SJSA1 (cell line): ENCODE measurements at regions not wholly inside any gene's neighbourhood (a gene's known extent, or its start where the extent isn't known, plus 50 kb on each side); places are given as distances from the start of the nearest gene placed in this dataset.
"Not testable (repeated sequence)": the region's sequence is repeated elsewhere in the genome, so short reads cannot be mapped to it uniquely, and the experiment has no call there.

Source experiments
- DNase-seq, 2 experiments: peaks; one replicate each; pipeline ENCODE4 v3.0.0-alpha.2; 2015 to 2020; ENCODE audit warnings: low spot score in 2 of 2, low read depth in 1 of 2
- H3K27ac ChIP-seq: fragments of 250-450 bp; sonication (Bioruptor Pico); 2 replicates; pipeline ENCODE4 v1.5.1; 2020; ENCODE audit warnings: mild to moderate bottlenecking, moderate library complexity
- H3K27me3 ChIP-seq: fragments of 250-450 bp; sonication (Bioruptor Pico); replicated peaks from 2 replicates; pipeline ENCODE4 v1.5.1; 2020; ENCODE audit warnings: mild to moderate bottlenecking, moderate library complexity
- H3K36me3 ChIP-seq: fragments of 250-450 bp; sonication (Bioruptor Pico); 2 replicates; pipeline ENCODE4 v1.5.1; 2020; ENCODE audit warnings: mild to moderate bottlenecking
- H3K4me1 ChIP-seq: fragments of 250-450 bp; sonication (Bioruptor Pico); replicated peaks from 2 replicates; pipeline ENCODE4 v1.6.1; 2021; ENCODE audit warnings: mild to moderate bottlenecking
- H3K4me3 ChIP-seq: fragments of 250-450 bp; sonication (Bioruptor Pico); 2 replicates; pipeline ENCODE4 v1.5.1; 2020; ENCODE audit warnings: mild to moderate bottlenecking
- H3K9me3 ChIP-seq: fragments of 250-450 bp; sonication (Bioruptor Pico); replicated peaks from 2 replicates; pipeline ENCODE4 v1.5.1; 2020; ENCODE audit warnings: mild to moderate bottlenecking

DNA sequence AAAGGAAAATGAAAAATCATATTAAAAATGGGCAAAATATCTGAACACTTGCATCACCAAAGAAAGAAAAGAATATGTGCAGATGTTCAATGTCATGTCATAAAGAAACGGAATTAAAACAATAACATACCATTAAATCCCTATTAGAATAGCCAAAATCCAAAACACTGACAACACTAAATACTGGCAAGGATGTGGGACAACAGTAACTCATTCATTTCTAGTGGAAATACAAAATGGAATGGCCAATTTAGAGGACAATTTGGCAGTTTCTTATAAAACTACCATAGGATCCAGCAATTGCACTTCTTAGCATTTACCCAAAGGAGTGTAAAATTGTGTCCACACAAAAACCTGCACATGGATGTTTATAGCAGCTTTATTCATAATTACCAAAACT is 542.5 kb upstream of the UBE2E2 start:
- Histone ChIP-seq H3K4me1 (no peaks in the 10 kb centered on the region), H3K27me3 (no peaks in the 10 kb centered on the region), H3K27ac (no peak overlapping the region), H3K36me3 (no peaks in the 10 kb centered on the region), H3K9me3 (no peaks in the 10 kb centered on the region), H3K4me3 (no peak overlapping the region)
- no peak for DNase-seq

GRCh38 chr3:22661121-22661700 is 541.9 kb upstream of the UBE2E2 start:
- Histone ChIP-seq H3K9me3 (no peaks in the 10 kb centered on the region), H3K27me3 (no peaks in the 10 kb centered on the region), H3K4me3 (no peak overlapping the region), H3K27ac (no peak overlapping the region), H3K36me3 (no peaks in the 10 kb centered on the region), H3K4me1 (no peaks in the 10 kb centered on the region)
- no peak for DNase-seq

GRCh38 chr3:22665528-22665927 is 537.6 kb upstream of the UBE2E2 start:
- no peaks in the 10 kb centered on the region for H3K4me1 ChIP-seq
- no peak for DNase-seq
- H3K4me3 ChIP-seq, result no peak overlapping the region
- no peaks in the 10 kb centered on the region for H3K27me3 ChIP-seq
- no peak overlapping the region for H3K27ac ChIP-seq
- H3K9me3 ChIP-seq, result no peaks in the 10 kb centered on the region
- H3K36me3 ChIP-seq, result no peaks in the 10 kb centered on the region

DNA sequence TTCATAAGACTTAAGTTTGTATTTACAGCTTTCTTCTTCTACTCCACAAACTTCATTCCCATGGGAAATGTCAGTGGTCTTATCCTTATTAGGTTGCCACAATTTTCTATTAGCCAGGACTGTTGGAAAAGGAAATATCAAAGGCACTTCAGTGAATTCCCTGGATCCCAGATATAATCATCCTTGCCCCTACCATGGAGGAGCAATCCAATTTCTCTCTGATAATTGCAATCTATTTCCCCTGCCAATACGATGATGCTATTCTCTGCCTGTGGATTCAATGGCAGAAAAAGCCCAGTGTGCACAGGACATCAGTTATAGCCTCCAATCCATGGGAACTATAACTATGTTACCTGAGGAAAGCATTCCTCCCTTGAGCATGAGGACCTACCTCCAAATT is 536.4 kb upstream of the UBE2E2 start:
- H3K27me3 ChIP-seq, result no peaks in the 10 kb centered on the region
- no peak for DNase-seq

DNA sequence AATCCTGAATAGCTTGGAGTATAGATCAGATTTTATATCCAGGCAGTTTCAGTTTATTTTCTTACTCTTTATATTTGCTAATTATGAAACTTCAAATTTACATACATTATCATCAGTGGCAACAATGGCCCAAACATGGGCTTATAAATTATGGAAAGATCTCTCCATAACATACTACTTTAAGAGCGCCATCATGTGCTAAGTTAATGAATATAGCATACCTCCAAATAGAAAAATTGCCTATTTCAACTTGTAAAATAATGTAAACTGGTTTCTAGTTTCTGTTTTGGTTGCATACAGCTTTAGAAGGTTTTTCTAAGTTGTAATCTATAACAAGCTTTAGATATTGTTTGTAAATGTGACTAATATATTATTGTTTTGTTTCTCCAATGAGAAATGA is 531.3 kb upstream of the UBE2E2 start:
- no peaks in the 10 kb centered on the region for H3K4me1 ChIP-seq
- H3K27ac ChIP-seq, result no peak overlapping the region
- H3K4me3 ChIP-seq, result no peak overlapping the region
- no peak for DNase-seq
- no peaks in the 10 kb centered on the region for H3K36me3 ChIP-seq
- H3K27me3 ChIP-seq, result no peaks in the 10 kb centered on the region
- no peaks in the 10 kb centered on the region for H3K9me3 ChIP-seq

More for the DNA sequence above, 536.4 kb upstream of the UBE2E2 start:
- Histone ChIP-seq H3K4me3 (no peak overlapping the region), H3K9me3 (no peaks in the 10 kb centered on the region), H3K4me1 (no peaks in the 10 kb centered on the region), H3K36me3 (no peaks in the 10 kb centered on the region), H3K27ac (no peak overlapping the region)

DNA sequence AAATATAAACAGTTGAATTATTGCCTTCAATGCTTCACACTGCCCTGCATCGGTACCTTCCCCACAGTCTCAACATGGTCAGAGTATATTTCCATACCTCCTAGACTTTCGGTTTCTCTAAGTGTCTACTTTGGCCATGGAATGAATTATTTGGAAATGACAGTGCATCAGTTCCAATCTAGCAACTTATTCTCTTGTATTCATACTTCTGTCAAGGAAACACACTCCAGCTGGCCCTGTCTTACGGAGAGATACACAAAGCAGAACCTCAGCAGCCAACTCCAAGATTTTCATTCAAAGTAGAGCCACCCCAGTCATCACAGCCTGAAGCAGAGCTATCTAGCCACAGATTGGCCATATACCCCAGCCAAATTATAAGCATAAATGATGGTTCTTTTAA is 518.4 kb upstream of the UBE2E2 start:
- H3K27me3 ChIP-seq, result no peaks in the 10 kb centered on the region
- no peak for DNase-seq
- H3K36me3 ChIP-seq, result no peaks in the 10 kb centered on the region

GRCh38 chr3:22685597-22685996 is 517.5 kb upstream of the UBE2E2 start:
- H3K9me3 ChIP-seq, result no peaks in the 10 kb centered on the region
- DNase-seq, result no peak
- no peaks in the 10 kb centered on the region for H3K27me3 ChIP-seq
- no peaks in the 10 kb centered on the region for H3K4me1 ChIP-seq
- H3K4me3 ChIP-seq, result no peak overlapping the region
- no peaks in the 10 kb centered on the region for H3K36me3 ChIP-seq
- no peak overlapping the region for H3K27ac ChIP-seq

More for the DNA sequence above, 518.4 kb upstream of the UBE2E2 start:
- Histone ChIP-seq H3K4me3 (no peak overlapping the region), H3K27ac (no peak overlapping the region), H3K4me1 (no peaks in the 10 kb centered on the region), H3K9me3 (no peaks in the 10 kb centered on the region)

DNA sequence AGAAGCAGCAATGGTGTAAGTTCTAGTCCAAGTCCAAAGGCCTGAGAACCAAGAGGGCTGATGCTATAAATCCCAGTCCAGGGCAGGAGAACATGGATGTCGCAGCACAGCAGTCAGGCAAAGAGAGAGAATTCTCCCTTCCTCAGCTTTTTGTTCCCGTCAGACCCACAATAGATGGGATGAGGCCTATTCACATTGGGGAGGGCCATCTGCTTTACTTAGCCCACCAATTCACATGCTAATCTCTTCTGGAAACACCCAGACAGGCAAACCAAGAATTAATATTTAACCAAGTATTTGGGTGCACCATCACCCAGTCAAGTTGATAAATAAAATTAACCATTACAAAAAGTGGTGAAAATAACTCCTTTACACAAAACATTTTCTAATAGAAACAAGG is 511.7 kb upstream of the UBE2E2 start:
- Histone ChIP-seq H3K4me1 (no peaks in the 10 kb centered on the region), H3K27ac (no peak overlapping the region), H3K36me3 (no peaks in the 10 kb centered on the region), H3K4me3 (no peak overlapping the region), H3K9me3 (no peaks in the 10 kb centered on the region), H3K27me3 (no peaks in the 10 kb centered on the region)
- DNase-seq, result no peak

- Histone ChIP-seq H3K27ac (no peak overlapping the region), H3K4me1 (no peaks in the 10 kb centered on the region), H3K9me3 (no peaks in the 10 kb centered on the region), H3K36me3 (no peaks in the 10 kb centered on the region), H3K4me3 (no peak overlapping the region), H3K27me3 (no peaks in the 10 kb centered on the region)
- DNase-seq, result no peak
These were observed 511.1 kb upstream of the UBE2E2 start for GRCh38 chr3:22691856-22692628.

GRCh38 chr3:22700876-22701275 is 502.3 kb upstream of the UBE2E2 start:
- Histone ChIP-seq H3K27me3 (no peaks in the 10 kb centered on the region), H3K4me3 (no peak overlapping the region), H3K36me3 (no peaks in the 10 kb centered on the region), H3K27ac (no peak overlapping the region), H3K9me3 (no peaks in the 10 kb centered on the region), H3K4me1 (no peaks in the 10 kb centered on the region)
- no peak for DNase-seq

DNA sequence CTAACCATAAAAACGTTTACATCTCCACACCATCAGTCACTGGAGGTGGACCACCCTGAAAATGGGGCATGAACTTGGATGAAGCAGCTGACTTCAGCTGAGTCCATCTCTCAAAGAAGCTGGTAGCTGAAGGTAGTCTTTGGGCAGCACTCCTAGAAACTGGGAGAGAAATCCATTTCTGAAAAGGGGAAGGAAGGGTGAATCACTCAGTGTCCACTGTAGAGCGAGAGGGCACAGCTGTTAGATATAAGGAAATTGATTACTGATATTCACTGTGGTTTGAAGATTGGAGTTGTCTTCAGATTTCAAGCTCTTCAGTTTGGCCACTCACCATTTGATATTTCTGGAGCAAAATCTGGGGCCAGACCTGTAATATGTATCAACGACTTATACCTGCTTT is 499.0 kb upstream of the UBE2E2 start:
- no peaks in the 10 kb centered on the region for H3K27me3 ChIP-seq
- no peak overlapping the region for H3K4me3 ChIP-seq
- H3K4me1 ChIP-seq, result no peaks in the 10 kb centered on the region
- H3K27ac ChIP-seq, result no peak overlapping the region
- H3K36me3 ChIP-seq, result no peaks in the 10 kb centered on the region
- H3K9me3 ChIP-seq, result no peaks in the 10 kb centered on the region
- DNase-seq, result no peak

- no peaks in the 10 kb centered on the region for H3K9me3 ChIP-seq
- no peak for DNase-seq
- no peak overlapping the region for H3K4me3 ChIP-seq
- no peaks in the 10 kb centered on the region for H3K36me3 ChIP-seq
- no peaks in the 10 kb centered on the region for H3K4me1 ChIP-seq
- H3K27ac ChIP-seq, result no peak overlapping the region
- no peaks in the 10 kb centered on the region for H3K27me3 ChIP-seq
These were observed 498.4 kb upstream of the UBE2E2 start for GRCh38 chr3:22704571-22705354.

DNA sequence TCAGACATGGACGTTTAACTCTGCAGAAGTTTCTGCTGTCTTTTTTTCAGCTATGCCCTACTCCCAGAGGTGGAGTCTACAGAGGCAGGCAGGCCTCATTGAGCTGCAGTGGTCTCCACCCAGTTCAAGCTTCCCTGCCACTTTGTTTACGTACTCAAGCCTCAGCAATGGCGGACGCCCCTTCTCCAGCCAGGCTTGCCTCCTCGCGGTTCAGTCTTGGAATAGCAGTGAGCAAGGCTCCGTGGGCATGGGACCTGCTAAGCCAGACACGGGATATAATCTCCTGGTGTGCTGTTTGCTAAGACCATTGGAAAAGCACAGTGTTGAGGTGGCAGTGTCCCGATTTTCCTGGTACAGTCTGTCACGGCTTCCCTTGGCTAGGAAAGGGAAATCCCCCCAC is 496.2 kb upstream of the UBE2E2 start:
- not testable (repeated sequence) for H3K36me3 ChIP-seq, H3K4me1 ChIP-seq, H3K4me3 ChIP-seq, DNase-seq, H3K9me3 ChIP-seq, H3K27ac ChIP-seq, H3K27me3 ChIP-seq

- peak overlapping the region; percentile 57 for H3K27ac ChIP-seq
- H3K27me3 ChIP-seq, result no peaks in the 10 kb centered on the region
- H3K4me3 ChIP-seq, result no peak overlapping the region
- no peaks in the 10 kb centered on the region for H3K9me3 ChIP-seq
- peak; percentile 53 to 62 for DNase-seq
- H3K4me1 ChIP-seq, result peaks cover 21% of the 10 kb centered on the region
- H3K36me3 ChIP-seq, result no peaks in the 10 kb centered on the region
These were observed 489.2 kb upstream of the UBE2E2 start for GRCh38 chr3:22713936-22714335.
